ENCODE measurements at regions not wholly inside any gene's neighbourhood (a gene's known extent, or its start where the extent isn't known, plus 50 kb on each side); places are given as distances from the start of the nearest gene placed in this dataset.
A peak's percentile ranks its signal among the peaks of the same experiment; 100 is the strongest.
"Not testable (repeated sequence)": the region's sequence is repeated elsewhere in the genome, so short reads cannot be mapped to it uniquely, and the experiment has no call there.

GRCh38 chr11:119586181-119586580, 142.8 kb downstream of the NECTIN1 start:
- DNase-seq: no peak

- peak; percentile 45 for DNase-seq
Measured at GRCh38 chr11:119585043-119585781, 143.8 kb downstream of the NECTIN1 start.

GRCh38 chr11:119584193-119585042, 144.6 kb downstream of the NECTIN1 start:
- peak; percentile 49 for DNase-seq

- no peak for DNase-seq
Measured at GRCh38 chr11:119583585-119583984, 145.4 kb downstream of the NECTIN1 start.

GRCh38 chr11:119581396-119581795, 147.6 kb downstream of the NECTIN1 start:
- not testable (repeated sequence) for DNase-seq

GRCh38 chr11:119580751-119581150, 148.2 kb downstream of the NECTIN1 start:
- DNase-seq: no peak

- no peak for DNase-seq
Measured at GRCh38 chr11:119580081-119580480, 148.9 kb downstream of the NECTIN1 start.

- DNase-seq: no peak
Measured at GRCh38 chr11:119578521-119579191, 150.3 kb downstream of the NECTIN1 start.

GRCh38 chr11:119573858-119574257, 150.9 kb upstream of the THY1 start:
- no peak for DNase-seq

GRCh38 chr11:119572481-119573424, 149.8 kb upstream of the THY1 start:
- DNase-seq: no peak

GRCh38 chr11:119571311-119571710, 148.3 kb upstream of the THY1 start:
- DNase-seq: no peak

- DNase-seq: peak; percentile 44
Measured at GRCh38 chr11:119567688-119568582, 145.0 kb upstream of the THY1 start.

GRCh38 chr11:119566319-119566718, 143.3 kb upstream of the THY1 start:
- DNase-seq: no peak

- not testable (repeated sequence) for DNase-seq
Measured at GRCh38 chr11:119565693-119566092, 142.7 kb upstream of the THY1 start.

- DNase-seq: no peak
Measured at GRCh38 chr11:119560961-119561360, 138.0 kb upstream of the THY1 start.

GRCh38 chr11:119560291-119560690, 137.3 kb upstream of the THY1 start:
- no peak for DNase-seq

- no peak for DNase-seq
Measured at GRCh38 chr11:119552106-119552485, 129.1 kb upstream of the THY1 start.

GRCh38 chr11:119551420-119552105, 128.6 kb upstream of the THY1 start:
- no peak for DNase-seq

GRCh38 chr11:119550053-119550752, 127.2 kb upstream of the THY1 start:
- DNase-seq: no peak

GRCh38 chr11:119547511-119547910, 124.5 kb upstream of the THY1 start:
- no peak for DNase-seq
